IMR-90 (cell line): ENCODE measurements at regions not wholly inside any gene's neighbourhood (a gene's known extent, or its start where the extent isn't known, plus 50 kb on each side); places are given as distances from the start of the nearest gene placed in this dataset.

Experiments
- ATAC-seq: fragments of 200-7000 bp; cut with Tn5 transposase; 2 replicates; pipeline ENCODE4 v1.9.1; 2020; ENCODE audit warnings: low read depth, mild to moderate bottlenecking, moderate library complexity
- BruUV-seq: library from RNA; stranded (reverse); fragments of 400-500 nt; replicated peaks from 2 replicates; lab custom pipeline; 2021; lab: Mats Ljungman, UMichigan
- CTCF ChIA-PET: fragments of 300-600 bp; formaldehyde crosslinking; extraction: SDS; loops from one replicate; lab custom pipeline; 2021; ENCODE audit warnings: antibody characterized with exemption; lab: Yijun Ruan, JAX
- POLR2A ChIA-PET: fragments of 300-600 bp; sonication (Branson Sonifier 250); formaldehyde crosslinking; loops from one replicate; lab custom pipeline; 2022; ENCODE audit warnings: antibody characterized with exemption; ENCODE audit not compliant: unreplicated experiment; lab: Charles Lee
- DNase-seq: peaks from one replicate; pipeline ENCODE4 v3.0.0; 2013
- H2AFZ ChIP-seq: replicated peaks from 2 replicates; pipeline ENCODE3; 2013; ENCODE audit warnings: low read length, mild to moderate bottlenecking; ENCODE audit not compliant: poor library complexity
- H2AK5ac ChIP-seq: 2 replicates; pipeline ENCODE4 v1.6.1; 2013; ENCODE audit warnings: low read depth, low read length, inconsistent platforms
- H2AK9ac ChIP-seq: replicated peaks from 2 replicates; pipeline ENCODE3; 2013; ENCODE audit warnings: mild to moderate bottlenecking, low read depth, low read length, moderate library complexity; ENCODE audit not compliant: poor library complexity
- H2BK120ac ChIP-seq: 2 replicates; pipeline ENCODE4 v1.6.1; 2013; ENCODE audit warnings: low read depth, low read length, inconsistent platforms
- H2BK15ac ChIP-seq: 3 replicates; pipeline ENCODE4 v1.6.1; 2013; ENCODE audit warnings: low read depth, low read length, inconsistent platforms
- H2BK20ac ChIP-seq: 2 replicates; pipeline ENCODE4 v1.6.1; 2013; ENCODE audit warnings: low read depth, mild to moderate bottlenecking, inconsistent platforms, low read length, moderate library complexity
- H2BK5ac ChIP-seq: 2 replicates; pipeline ENCODE4 v1.6.1; 2013; ENCODE audit warnings: mild to moderate bottlenecking, low read depth, low read length, inconsistent platforms; ENCODE audit not compliant: poor library complexity, severe bottlenecking
- H3K14ac ChIP-seq: replicated peaks from 2 replicates; pipeline ENCODE4 v1.6.1; 2013; ENCODE audit warnings: low read depth, low read length, inconsistent platforms
- H3K18ac ChIP-seq: 2 replicates; pipeline ENCODE4 v1.6.1; 2013; ENCODE audit warnings: low read depth, low read length, control low read depth
- H3K23ac ChIP-seq: 2 replicates; pipeline ENCODE4 v1.6.1; 2013; ENCODE audit warnings: low read depth, low read length, inconsistent platforms
- H3K27ac ChIP-seq: 2 replicates; pipeline ENCODE4 v1.5.1; 2013; ENCODE audit warnings: mild to moderate bottlenecking, control low read depth, low read length; ENCODE audit not compliant: insufficient read depth
- H3K27me3 ChIP-seq: 2 replicates; pipeline ENCODE4 v1.6.1; 2013; ENCODE audit warnings: low read length; ENCODE audit not compliant: control insufficient read depth, insufficient read depth
- H3K36me3 ChIP-seq: 2 replicates; pipeline ENCODE4 v1.6.1; 2013; ENCODE audit warnings: low read length, mixed read lengths; ENCODE audit not compliant: control insufficient read depth, insufficient read depth
- H3K4ac ChIP-seq: 2 replicates; pipeline ENCODE4 v1.6.1; 2013; ENCODE audit warnings: low read depth, low read length, inconsistent platforms
- H3K4me1 ChIP-seq: 2 replicates; pipeline ENCODE4 v1.6.1; 2013; ENCODE audit warnings: low read length, mixed read lengths; ENCODE audit not compliant: control insufficient read depth, insufficient read depth
- H3K4me2 ChIP-seq: 2 replicates; pipeline ENCODE4 v1.6.1; 2013; ENCODE audit warnings: low read depth, mild to moderate bottlenecking, control low read depth, low read length, moderate library complexity
- H3K4me3 ChIP-seq: 2 replicates; pipeline ENCODE4 v1.5.1; 2013; ENCODE audit warnings: low read depth, mild to moderate bottlenecking, control low read depth, low read length, moderate library complexity; ENCODE audit not compliant: insufficient read depth
- H3K56ac ChIP-seq: 2 replicates; pipeline ENCODE4 v1.6.1; 2013; ENCODE audit warnings: low read length, inconsistent platforms; ENCODE audit not compliant: insufficient read depth; ENCODE audit errors: extremely low read depth
- H3K79me1 ChIP-seq, 2 experiments: 2 replicates each; pipeline ENCODE4 v1.6.1; 2013; ENCODE audit warnings: low read length in 2 of 2, inconsistent platforms in 1 of 2, low read depth in 1 of 2
- H3K9ac ChIP-seq: 2 replicates; pipeline ENCODE4 v1.6.1; 2013; ENCODE audit warnings: low read depth, low read length, control low read depth
- H3K9me1 ChIP-seq: 2 replicates; pipeline ENCODE4 v1.6.1; 2013; ENCODE audit warnings: low read length, inconsistent platforms; ENCODE audit not compliant: insufficient read depth
- H3K9me3 ChIP-seq: 2 replicates; pipeline ENCODE4 v1.6.1; 2013; ENCODE audit warnings: low read length; ENCODE audit not compliant: control insufficient read depth, insufficient read depth
- H4K20me1 ChIP-seq: 2 replicates; pipeline ENCODE4 v1.6.1; 2013; ENCODE audit warnings: low read length, inconsistent platforms; ENCODE audit not compliant: insufficient read depth
- H4K5ac ChIP-seq: 2 replicates; pipeline ENCODE4 v1.6.1; 2013; ENCODE audit warnings: mild to moderate bottlenecking, low read depth, low read length, control low read depth
- H4K8ac ChIP-seq, 2 experiments: 2 replicates each; pipeline ENCODE4 v1.6.1; 2013; ENCODE audit warnings: low read depth in 2 of 2, low read length in 2 of 2, control low read depth in 1 of 2, inconsistent platforms in 1 of 2
- H4K91ac ChIP-seq: 2 replicates; pipeline ENCODE4 v1.6.1; 2013; ENCODE audit warnings: low read depth, low read length, inconsistent platforms; ENCODE audit not compliant: insufficient read depth
- BHLHE40 ChIP-seq: fragments of 150-350 bp; IDR thresholded peaks from 2 replicates; pipeline ENCODE4 v1.6.1; 2016; ENCODE audit warnings: mild to moderate bottlenecking, low read depth, low read length
- CEBPB ChIP-seq: IDR thresholded peaks from 2 replicates; pipeline ENCODE4 v1.6.1; 2012; ENCODE audit warnings: low read depth, low read length, improper control_type of control experiment
- CHD1 ChIP-seq: IDR thresholded peaks from 2 replicates; pipeline ENCODE4 v1.6.1; 2012; ENCODE audit warnings: low read depth, low read length, improper control_type of control experiment
- CTCF ChIP-seq: conservative IDR thresholded peaks from 2 replicates; pipeline ENCODE4 v1.5.1; 2012; ENCODE audit warnings: mild to moderate bottlenecking, low read depth, low read length, improper control_type of control experiment
- FOS ChIP-seq: fragments of 150-350 bp; IDR thresholded peaks from 2 replicates; pipeline ENCODE4 v1.6.1; 2016; ENCODE audit warnings: low read depth, low read length
- MAFK ChIP-seq: IDR thresholded peaks from 2 replicates; pipeline ENCODE4 v1.6.1; 2012; ENCODE audit warnings: low read depth, low read length, improper control_type of control experiment
- MAZ ChIP-seq: IDR thresholded peaks from 2 replicates; pipeline ENCODE4 v1.6.1; 2012; ENCODE audit warnings: low read depth, mild to moderate bottlenecking, low read length, improper control_type of control experiment, moderate library complexity, borderline replicate concordance
- MXI1 ChIP-seq: IDR thresholded peaks from 2 replicates; pipeline ENCODE4 v1.6.1; 2012; ENCODE audit warnings: low read depth, mild to moderate bottlenecking, low read length, moderate library complexity, borderline replicate concordance
- NFE2L2 ChIP-seq: fragments of 150-350 bp; IDR thresholded peaks from 2 replicates; pipeline ENCODE4 v1.6.1; 2016; ENCODE audit warnings: low read depth, mild to moderate bottlenecking, low read length
- POLR2A ChIP-seq: IDR thresholded peaks from 2 replicates; pipeline ENCODE4 v1.6.1; 2012; ENCODE audit warnings: mild to moderate bottlenecking, low read depth, low read length
- RAD21 ChIP-seq: IDR thresholded peaks from 2 replicates; pipeline ENCODE4 v1.6.1; 2012; ENCODE audit warnings: low read length, improper control_type of control experiment
- RCOR1 ChIP-seq: IDR thresholded peaks from 2 replicates; pipeline ENCODE4 v1.6.1; 2012; ENCODE audit warnings: mild to moderate bottlenecking, low read length, improper control_type of control experiment; ENCODE audit not compliant: insufficient replicate concordance
- RFX5 ChIP-seq: IDR thresholded peaks from 2 replicates; pipeline ENCODE4 v1.8.0; 2012; ENCODE audit warnings: low read depth, mild to moderate bottlenecking, low read length, moderate library complexity
- SMC3 ChIP-seq: fragments of 150-350 bp; IDR thresholded peaks from 2 replicates; pipeline ENCODE4 v1.6.1; 2016; ENCODE audit warnings: low read depth, mild to moderate bottlenecking, antibody characterized with exemption, low read length, moderate library complexity
- WGBS, 2 experiments: methylation state at CpG; one replicate each; pipeline versions ENCODE4 v1.1.5 to v1.1.7; 2013; ENCODE audit warnings: missing lambda C conversion rate in 2 of 2; ENCODE audit not compliant: insufficient read length in 1 of 2; ENCODE audit errors: extremely low coverage in 2 of 2; 5-methylcytosine and 5-hydroxymethylcytosine counted together
- dilution Hi-C: fragments of 300-500 bp; cut with HindIII; formaldehyde crosslinking; loops from one replicate; pipeline ENCODE4 v1.14.3; 2018; ENCODE audit warnings: low sequenced_read_pairs; ENCODE audit not compliant: unreplicated experiment
- in situ Hi-C: fragments of 300-500 bp; cut with MboI; formaldehyde crosslinking; loops from 3 replicates; pipeline ENCODE4 v1.14.3; 2019; ENCODE audit warnings: low sequenced_read_pairs, inconsistent platforms, mixed read lengths
- intact Hi-C: fragments of 100-400 bp; cut with micrococcal nuclease; formaldehyde crosslinking; loops from 2 replicates; pipeline ENCODE4 v1.10.0; 2022
- TF ChIP-seq, protein P1 (sequence below): fragments of 150-350 bp; IDR thresholded peaks from 2 replicates; pipeline ENCODE4 v1.6.1; 2016; ENCODE audit warnings: low read depth, mild to moderate bottlenecking, low read length, moderate library complexity, borderline replicate concordance
- TF ChIP-seq, protein P2 (sequence below): fragments of 150-350 bp; IDR thresholded peaks from 2 replicates; pipeline ENCODE4 v1.6.1; 2017; ENCODE audit warnings: mild to moderate bottlenecking, antibody characterized with exemption, low read length, low read depth

DNA sequence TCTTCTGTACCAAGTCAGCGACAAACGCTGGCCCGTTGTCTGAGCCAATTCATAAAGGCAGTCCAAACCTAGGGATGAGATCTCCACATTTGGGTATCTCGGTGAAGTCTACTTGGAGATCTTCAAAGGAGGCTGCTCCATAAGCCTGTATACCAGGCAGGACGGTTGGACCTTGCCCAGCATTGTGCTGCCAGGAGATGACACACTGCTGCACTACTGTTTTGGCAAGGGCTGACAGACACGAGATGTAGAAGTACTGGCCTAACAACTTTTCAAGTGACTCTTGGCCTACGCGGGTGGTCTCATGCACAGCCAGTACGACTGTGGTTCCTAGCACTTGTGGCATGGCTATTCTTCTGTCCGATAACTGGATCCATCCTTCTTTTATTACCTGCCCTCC is 135.3 kb downstream of the SLC38A6 start:
- Histone ChIP-seq H3K4me3 (no peak overlapping the region), H4K8ac (no peak overlapping the region), H3K36me3 (no peaks in the 10 kb centered on the region), H2BK120ac (no peak overlapping the region), H3K27me3 (no peaks in the 10 kb centered on the region), H2BK15ac (no peak overlapping the region), H2AK9ac (no peak overlapping the region), H2AFZ (no peak overlapping the region), H4K20me1 (no peaks in the 10 kb centered on the region), H2BK20ac (no peak overlapping the region), H3K14ac (no peak overlapping the region), H3K27ac (no peak overlapping the region), H3K56ac (no peak overlapping the region), H3K23ac (no peak overlapping the region), H4K5ac (no peak overlapping the region), H3K9me3 (peaks cover 11% of the 10 kb centered on the region), H3K9ac (no peak overlapping the region), H3K18ac (no peak overlapping the region), H3K4me2 (no peak overlapping the region), H3K9me1 (0 out of 2 replicates have a peak, but pooled peaks cover 1% of the 10 kb centered on the region), H3K79me1 (no peaks in the 10 kb centered on the region), H2AK5ac (no peak overlapping the region), H2BK5ac (no peak overlapping the region), H3K4ac (no peak overlapping the region), H4K91ac (no peak overlapping the region), H3K4me1 (no peaks in the 10 kb centered on the region)
- dilution Hi-C loops, result no loop called here
- ATAC-seq (no peak), DNase-seq (no peak)
- 73% methylated on average over 2 of the region's 10 CpGs; no CpG with 5 or more reads in 1 of the 2 experiments for WGBS, 2 experiments
- CTCF ChIA-PET, result no interaction called here
- TF ChIP-seq FOS (no peak), MAFK (no peak), SMC3 (no peak), MAZ (no peak), BHLHE40 (no peak), RFX5 (no peak), RAD21 (no peak), CHD1 (no peak), CTCF (no peak), NFE2L2 (no peak), CEBPB (no peak), MXI1 (no peak), POLR2A (no peak), RCOR1 (no peak)
- TF ChIP-seq, protein P1, sequence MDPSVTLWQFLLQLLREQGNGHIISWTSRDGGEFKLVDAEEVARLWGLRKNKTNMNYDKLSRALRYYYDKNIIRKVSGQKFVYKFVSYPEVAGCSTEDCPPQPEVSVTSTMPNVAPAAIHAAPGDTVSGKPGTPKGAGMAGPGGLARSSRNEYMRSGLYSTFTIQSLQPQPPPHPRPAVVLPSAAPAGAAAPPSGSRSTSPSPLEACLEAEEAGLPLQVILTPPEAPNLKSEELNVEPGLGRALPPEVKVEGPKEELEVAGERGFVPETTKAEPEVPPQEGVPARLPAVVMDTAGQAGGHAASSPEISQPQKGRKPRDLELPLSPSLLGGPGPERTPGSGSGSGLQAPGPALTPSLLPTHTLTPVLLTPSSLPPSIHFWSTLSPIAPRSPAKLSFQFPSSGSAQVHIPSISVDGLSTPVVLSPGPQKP, result no peak
- TF ChIP-seq, protein P2, sequence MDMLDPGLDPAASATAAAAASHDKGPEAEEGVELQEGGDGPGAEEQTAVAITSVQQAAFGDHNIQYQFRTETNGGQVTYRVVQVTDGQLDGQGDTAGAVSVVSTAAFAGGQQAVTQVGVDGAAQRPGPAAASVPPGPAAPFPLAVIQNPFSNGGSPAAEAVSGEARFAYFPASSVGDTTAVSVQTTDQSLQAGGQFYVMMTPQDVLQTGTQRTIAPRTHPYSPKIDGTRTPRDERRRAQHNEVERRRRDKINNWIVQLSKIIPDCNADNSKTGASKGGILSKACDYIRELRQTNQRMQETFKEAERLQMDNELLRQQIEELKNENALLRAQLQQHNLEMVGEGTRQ, result no peak
- POLR2A ChIA-PET, result no interaction called here
- intact Hi-C loops, result no loop called here
- no TSS peak for BruUV-seq
- in situ Hi-C loops, result no loop called here
